ENCODE measurements at regions not wholly inside any gene's neighbourhood (a gene's known extent, or its start where the extent isn't known, plus 50 kb on each side); places are given as distances from the start of the nearest gene placed in this dataset.

- H3K36me3 Mint-ChIP-seq, result no peaks in the 10 kb centered on the region
- H3K27me3 Mint-ChIP-seq, result no peaks in the 10 kb centered on the region
- H3K4me3 Mint-ChIP-seq, result no peak overlapping the region
- no peaks in the 10 kb centered on the region for H3K9me3 Mint-ChIP-seq
- DNase-seq, result no peak
- H3K27ac Mint-ChIP-seq, result no peak overlapping the region
- no peaks in the 10 kb centered on the region for H3K4me1 Mint-ChIP-seq
These were observed 359.6 kb upstream of the ID4 start for GRCh38 chr6:19477563-19477962.

GRCh38 chr6:19478273-19478672 is 358.9 kb upstream of the ID4 start:
- Mint-ChIP-seq H3K27ac (no peak overlapping the region), H3K9me3 (no peaks in the 10 kb centered on the region), H3K36me3 (no peaks in the 10 kb centered on the region), H3K27me3 (no peaks in the 10 kb centered on the region), H3K4me3 (no peak overlapping the region), H3K4me1 (no peaks in the 10 kb centered on the region)
- no peak for DNase-seq

- Mint-ChIP-seq H3K4me1 (no peaks in the 10 kb centered on the region), H3K36me3 (no peaks in the 10 kb centered on the region), H3K9me3 (no peaks in the 10 kb centered on the region), H3K27ac (no peak overlapping the region), H3K27me3 (no peaks in the 10 kb centered on the region), H3K4me3 (no peak overlapping the region)
- no peak for DNase-seq
These were observed 358.2 kb upstream of the ID4 start for GRCh38 chr6:19478992-19479391.

- no peaks in the 10 kb centered on the region for H3K36me3 Mint-ChIP-seq
- no peak for DNase-seq
- no peak overlapping the region for H3K27ac Mint-ChIP-seq
- H3K9me3 Mint-ChIP-seq, result peaks cover 2% of the 10 kb centered on the region
- H3K27me3 Mint-ChIP-seq, result no peaks in the 10 kb centered on the region
- no peaks in the 10 kb centered on the region for H3K4me1 Mint-ChIP-seq
- no peak overlapping the region for H3K4me3 Mint-ChIP-seq
These were observed 357.6 kb upstream of the ID4 start for GRCh38 chr6:19479551-19479950.

- Mint-ChIP-seq H3K9me3 (peaks cover 4% of the 10 kb centered on the region), H3K4me1 (no peaks in the 10 kb centered on the region), H3K27me3 (no peaks in the 10 kb centered on the region), H3K36me3 (no peaks in the 10 kb centered on the region), H3K27ac (no peak overlapping the region), H3K4me3 (no peak overlapping the region)
- no peak for DNase-seq
These were observed 344.3 kb upstream of the ID4 start for GRCh38 chr6:19492636-19493405.

- peaks cover 24% of the 10 kb centered on the region for H3K9me3 Mint-ChIP-seq
- H3K27ac Mint-ChIP-seq, result no peak overlapping the region
- no peak overlapping the region for H3K4me3 Mint-ChIP-seq
- H3K27me3 Mint-ChIP-seq, result no peaks in the 10 kb centered on the region
- no peaks in the 10 kb centered on the region for H3K4me1 Mint-ChIP-seq
- no peak for DNase-seq
- H3K36me3 Mint-ChIP-seq, result no peaks in the 10 kb centered on the region
These were observed 335.4 kb upstream of the ID4 start for GRCh38 chr6:19501737-19502245.

- no peaks in the 10 kb centered on the region for H3K4me1 Mint-ChIP-seq
- H3K9me3 Mint-ChIP-seq, result peaks cover 24% of the 10 kb centered on the region
These were observed 334.9 kb upstream of the ID4 start for GRCh38 chr6:19502301-19502700.

GRCh38 chr6:19515939-19516338 is 321.2 kb upstream of the ID4 start:
- Mint-ChIP-seq H3K36me3 (no peaks in the 10 kb centered on the region), H3K27ac (no peak overlapping the region), H3K4me3 (no peak overlapping the region), H3K27me3 (no peaks in the 10 kb centered on the region), H3K4me1 (no peaks in the 10 kb centered on the region), H3K9me3 (peaks cover 24% of the 10 kb centered on the region)
- DNase-seq, result no peak

More at GRCh38 chr6:19502301-19502700, 334.9 kb upstream of the ID4 start:
- no peak for DNase-seq
- H3K4me3 Mint-ChIP-seq, result no peak overlapping the region
- no peaks in the 10 kb centered on the region for H3K27me3 Mint-ChIP-seq
- H3K36me3 Mint-ChIP-seq, result no peaks in the 10 kb centered on the region
- no peak overlapping the region for H3K27ac Mint-ChIP-seq

GRCh38 chr6:19519941-19520340 is 317.2 kb upstream of the ID4 start:
- Mint-ChIP-seq H3K27me3 (no peaks in the 10 kb centered on the region), H3K36me3 (no peaks in the 10 kb centered on the region), H3K9me3 (peaks cover 17% of the 10 kb centered on the region), H3K4me3 (no peak overlapping the region), H3K4me1 (no peaks in the 10 kb centered on the region), H3K27ac (no peak overlapping the region)
- DNase-seq, result no peak

GRCh38 chr6:19524366-19525186 is 312.6 kb upstream of the ID4 start:
- H3K27ac Mint-ChIP-seq, result no peak overlapping the region
- H3K36me3 Mint-ChIP-seq, result no peaks in the 10 kb centered on the region
- H3K27me3 Mint-ChIP-seq, result no peaks in the 10 kb centered on the region
- H3K4me1 Mint-ChIP-seq, result no peaks in the 10 kb centered on the region
- H3K4me3 Mint-ChIP-seq, result no peak overlapping the region
- DNase-seq, result no peak
- H3K9me3 Mint-ChIP-seq, result peaks cover under 1% of the 10 kb centered on the region

GRCh38 chr6:19525673-19526072 is 311.5 kb upstream of the ID4 start:
- no peak overlapping the region for H3K27ac Mint-ChIP-seq
- no peak overlapping the region for H3K4me3 Mint-ChIP-seq
- no peak for DNase-seq
- no peaks in the 10 kb centered on the region for H3K9me3 Mint-ChIP-seq
- no peaks in the 10 kb centered on the region for H3K36me3 Mint-ChIP-seq
- H3K27me3 Mint-ChIP-seq, result no peaks in the 10 kb centered on the region
- H3K4me1 Mint-ChIP-seq, result no peaks in the 10 kb centered on the region

- Mint-ChIP-seq H3K27me3 (no peaks in the 10 kb centered on the region), H3K9me3 (peaks cover 1% of the 10 kb centered on the region), H3K4me1 (no peaks in the 10 kb centered on the region), H3K36me3 (no peaks in the 10 kb centered on the region), H3K4me3 (no peak overlapping the region), H3K27ac (no peak overlapping the region)
- no peak for DNase-seq
These were observed 307.0 kb upstream of the ID4 start for GRCh38 chr6:19530188-19530587.

GRCh38 chr6:19535351-19535750 is 301.8 kb upstream of the ID4 start:
- H3K4me1 Mint-ChIP-seq, result no peaks in the 10 kb centered on the region
- no peaks in the 10 kb centered on the region for H3K27me3 Mint-ChIP-seq
- no peak overlapping the region for H3K27ac Mint-ChIP-seq
- DNase-seq, result no peak
- no peak overlapping the region for H3K4me3 Mint-ChIP-seq
- peaks cover 7% of the 10 kb centered on the region for H3K9me3 Mint-ChIP-seq
- no peaks in the 10 kb centered on the region for H3K36me3 Mint-ChIP-seq

GRCh38 chr6:19536838-19537237 is 300.3 kb upstream of the ID4 start:
- no peak overlapping the region for H3K27ac Mint-ChIP-seq
- H3K4me1 Mint-ChIP-seq, result no peaks in the 10 kb centered on the region
- no peaks in the 10 kb centered on the region for H3K36me3 Mint-ChIP-seq
- no peak overlapping the region for H3K4me3 Mint-ChIP-seq
- no peak for DNase-seq
- no peaks in the 10 kb centered on the region for H3K27me3 Mint-ChIP-seq
- H3K9me3 Mint-ChIP-seq, result peaks cover 10% of the 10 kb centered on the region

GRCh38 chr6:19538096-19538495 is 299.1 kb upstream of the ID4 start:
- DNase-seq, result no peak
- no peak overlapping the region for H3K4me3 Mint-ChIP-seq
- H3K4me1 Mint-ChIP-seq, result no peaks in the 10 kb centered on the region
- no peak overlapping the region for H3K27ac Mint-ChIP-seq
- H3K36me3 Mint-ChIP-seq, result no peaks in the 10 kb centered on the region
- H3K9me3 Mint-ChIP-seq, result peaks cover 10% of the 10 kb centered on the region
- H3K27me3 Mint-ChIP-seq, result no peaks in the 10 kb centered on the region
